ENCODE measurements at regions not wholly inside any gene's neighbourhood (a gene's known extent, or its start where the extent isn't known, plus 50 kb on each side); places are given as distances from the start of the nearest gene placed in this dataset.
"Not testable (repeated sequence)": the region's sequence is repeated elsewhere in the genome, so short reads cannot be mapped to it uniquely, and the experiment has no call there.

GRCh38 chr2:89849731-89850130 lies 1158.3 kb downstream of the RPIA start:
- H3K27ac Mint-ChIP-seq = no peak overlapping the region
- no peaks in the 10 kb centered on the region for H3K9me3 Mint-ChIP-seq
- H3K36me3 Mint-ChIP-seq (ENCODE audit: low read depth) = no peaks in the 10 kb centered on the region
- peaks cover 8% of the 10 kb centered on the region for H3K27me3 Mint-ChIP-seq
- H3K4me1 Mint-ChIP-seq (ENCODE audit: low read depth) = no peaks in the 10 kb centered on the region
- no peak overlapping the region for H3K4me3 Mint-ChIP-seq
- intact Hi-C loops (cut with micrococcal nuclease) = no loop called here

- no peaks in the 10 kb centered on the region for H3K9me3 Mint-ChIP-seq
- no peak overlapping the region for H3K27ac Mint-ChIP-seq
- H3K4me3 Mint-ChIP-seq = no peak overlapping the region
- intact Hi-C loops (cut with micrococcal nuclease) = no loop called here
- peaks cover 8% of the 10 kb centered on the region for H3K27me3 Mint-ChIP-seq
- no peaks in the 10 kb centered on the region for H3K36me3 Mint-ChIP-seq (ENCODE audit: low read depth)
- H3K4me1 Mint-ChIP-seq (ENCODE audit: low read depth) = no peaks in the 10 kb centered on the region
Observed at GRCh38 chr2:89850481-89850880, 1159.0 kb downstream of the RPIA start.

DNA sequence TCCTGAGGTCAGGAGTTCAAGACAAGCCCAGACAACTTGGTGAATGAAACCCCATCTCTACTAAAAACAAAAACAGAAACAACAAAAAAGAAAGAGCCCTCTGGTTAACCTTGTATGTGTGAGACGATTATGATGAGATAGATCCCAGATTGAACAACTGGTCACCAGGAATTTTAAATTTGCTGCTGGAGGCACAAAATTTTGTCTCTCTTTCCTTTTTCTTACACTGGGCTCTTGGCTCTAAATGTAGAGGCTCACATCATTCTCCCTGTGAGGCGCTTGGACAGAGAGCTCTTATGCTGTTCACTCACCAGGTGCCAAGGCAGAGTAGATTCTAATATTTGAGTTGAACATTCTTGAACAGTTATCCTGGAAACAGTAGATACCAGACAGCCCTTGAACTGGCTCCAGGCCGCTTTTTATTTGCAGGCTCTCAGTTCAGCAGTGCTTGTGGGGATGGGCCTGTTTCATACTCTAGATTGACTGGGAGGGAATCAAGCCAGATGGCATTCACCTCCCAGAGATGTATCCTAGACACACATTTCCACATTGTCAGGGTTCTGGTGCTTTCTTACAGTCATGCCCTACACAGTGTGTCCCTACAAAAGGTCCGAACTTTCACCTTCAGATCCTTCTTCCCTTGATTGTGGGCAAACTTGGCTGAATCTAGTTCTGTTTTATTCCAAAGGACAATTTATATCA lies 1159.6 kb downstream of the RPIA start:
- Mint-ChIP-seq H3K36me3 (ENCODE audit: low read depth) (no peaks in the 10 kb centered on the region), H3K4me1 (ENCODE audit: low read depth) (no peaks in the 10 kb centered on the region), H3K27ac (no peak overlapping the region), H3K27me3 (peaks cover 8% of the 10 kb centered on the region), H3K4me3 (no peak overlapping the region), H3K9me3 (no peaks in the 10 kb centered on the region)
- intact Hi-C loops (cut with micrococcal nuclease) = no loop called here

- intact Hi-C loops (cut with micrococcal nuclease) = no loop called here
- Mint-ChIP-seq H3K9me3 (no peaks in the 10 kb centered on the region), H3K27me3 (peaks cover 8% of the 10 kb centered on the region), H3K4me1 (ENCODE audit: low read depth) (no peaks in the 10 kb centered on the region), H3K4me3 (no peak overlapping the region), H3K27ac (no peak overlapping the region), H3K36me3 (ENCODE audit: low read depth) (no peaks in the 10 kb centered on the region)
Observed at GRCh38 chr2:89851583-89851905, 1160.1 kb downstream of the RPIA start.

DNA sequence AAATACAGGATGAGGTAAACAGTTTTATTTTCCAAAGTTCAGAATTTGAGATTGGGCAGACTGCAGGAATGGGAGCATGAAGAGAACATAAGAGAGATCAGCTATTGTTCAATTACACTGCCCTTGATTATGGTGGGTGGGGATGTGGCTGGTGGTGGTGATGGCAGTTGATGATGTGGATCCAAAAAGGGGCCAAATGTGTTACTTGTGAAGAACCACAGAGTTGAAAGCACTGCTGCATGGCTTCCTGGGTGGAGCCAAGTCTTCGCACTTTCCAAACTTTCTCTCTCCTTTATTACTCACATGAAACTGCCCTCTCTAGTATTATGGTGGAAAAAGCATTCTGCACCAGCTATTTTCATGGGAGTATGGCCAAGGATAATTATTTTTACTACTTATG lies 1162.0 kb downstream of the RPIA start:
- H3K4me3 Mint-ChIP-seq; H3K9me3 Mint-ChIP-seq; H3K27ac Mint-ChIP-seq; H3K4me1 Mint-ChIP-seq (ENCODE audit: low read depth); intact Hi-C loops (cut with micrococcal nuclease); H3K36me3 Mint-ChIP-seq (ENCODE audit: low read depth); H3K27me3 Mint-ChIP-seq: not testable (repeated sequence)

DNA sequence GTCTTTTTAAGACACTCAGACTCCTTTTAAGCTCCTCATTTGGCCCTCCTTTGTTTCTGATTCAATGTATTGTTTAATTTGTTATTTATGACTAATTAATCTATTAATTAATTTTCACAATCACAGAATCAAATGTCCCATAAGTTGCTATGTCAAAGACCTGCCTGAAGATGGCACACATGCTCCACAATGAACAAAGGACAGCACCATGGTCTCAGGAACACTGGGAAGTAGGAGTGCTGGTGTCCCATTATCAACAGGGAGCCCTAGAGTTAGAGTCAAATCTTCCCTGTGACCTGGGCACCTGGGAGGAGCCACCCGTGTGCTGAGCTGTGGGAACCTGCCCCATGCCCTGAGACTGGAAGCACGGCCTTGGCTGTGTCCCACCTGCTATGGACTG lies 1164.3 kb downstream of the RPIA start:
- H3K27me3 Mint-ChIP-seq; H3K27ac Mint-ChIP-seq; H3K9me3 Mint-ChIP-seq; intact Hi-C loops (cut with micrococcal nuclease); H3K36me3 Mint-ChIP-seq (ENCODE audit: low read depth); H3K4me1 Mint-ChIP-seq (ENCODE audit: low read depth); H3K4me3 Mint-ChIP-seq: not testable (repeated sequence)

DNA sequence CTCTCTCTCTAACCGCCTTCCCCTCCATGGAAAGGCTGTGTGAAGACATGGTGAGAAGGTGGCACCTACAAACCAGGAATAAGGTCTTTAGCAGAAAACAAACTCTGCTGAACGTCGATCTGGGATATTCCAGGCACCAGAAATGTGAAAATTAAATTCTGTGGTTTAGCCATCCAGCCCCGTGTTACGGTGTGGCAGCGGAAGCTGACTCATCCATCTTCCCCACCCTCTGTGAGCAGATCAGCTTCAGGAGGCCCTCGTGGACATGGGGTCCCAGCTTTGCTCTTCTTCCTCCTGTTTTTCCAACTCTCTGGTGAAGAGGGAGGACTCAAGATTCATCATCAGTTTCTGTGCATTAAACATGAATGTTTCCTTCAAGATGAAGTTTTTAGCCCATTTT lies 1164.8 kb downstream of the RPIA start:
- H3K27ac Mint-ChIP-seq; H3K4me3 Mint-ChIP-seq; H3K36me3 Mint-ChIP-seq (ENCODE audit: low read depth); H3K27me3 Mint-ChIP-seq; H3K9me3 Mint-ChIP-seq; H3K4me1 Mint-ChIP-seq (ENCODE audit: low read depth); intact Hi-C loops (cut with micrococcal nuclease): not testable (repeated sequence)

- H3K4me1 Mint-ChIP-seq (ENCODE audit: low read depth); H3K27me3 Mint-ChIP-seq; H3K4me3 Mint-ChIP-seq; H3K36me3 Mint-ChIP-seq (ENCODE audit: low read depth); H3K9me3 Mint-ChIP-seq; H3K27ac Mint-ChIP-seq; intact Hi-C loops (cut with micrococcal nuclease): not testable (repeated sequence)
Observed at GRCh38 chr2:89862164-89862563, 1170.7 kb downstream of the RPIA start.

GRCh38 chr2:89863209-89863608 lies 1171.7 kb downstream of the RPIA start:
- H3K9me3 Mint-ChIP-seq; H3K27me3 Mint-ChIP-seq; H3K4me3 Mint-ChIP-seq; intact Hi-C loops (cut with micrococcal nuclease); H3K4me1 Mint-ChIP-seq (ENCODE audit: low read depth); H3K27ac Mint-ChIP-seq; H3K36me3 Mint-ChIP-seq (ENCODE audit: low read depth): not testable (repeated sequence)

DNA sequence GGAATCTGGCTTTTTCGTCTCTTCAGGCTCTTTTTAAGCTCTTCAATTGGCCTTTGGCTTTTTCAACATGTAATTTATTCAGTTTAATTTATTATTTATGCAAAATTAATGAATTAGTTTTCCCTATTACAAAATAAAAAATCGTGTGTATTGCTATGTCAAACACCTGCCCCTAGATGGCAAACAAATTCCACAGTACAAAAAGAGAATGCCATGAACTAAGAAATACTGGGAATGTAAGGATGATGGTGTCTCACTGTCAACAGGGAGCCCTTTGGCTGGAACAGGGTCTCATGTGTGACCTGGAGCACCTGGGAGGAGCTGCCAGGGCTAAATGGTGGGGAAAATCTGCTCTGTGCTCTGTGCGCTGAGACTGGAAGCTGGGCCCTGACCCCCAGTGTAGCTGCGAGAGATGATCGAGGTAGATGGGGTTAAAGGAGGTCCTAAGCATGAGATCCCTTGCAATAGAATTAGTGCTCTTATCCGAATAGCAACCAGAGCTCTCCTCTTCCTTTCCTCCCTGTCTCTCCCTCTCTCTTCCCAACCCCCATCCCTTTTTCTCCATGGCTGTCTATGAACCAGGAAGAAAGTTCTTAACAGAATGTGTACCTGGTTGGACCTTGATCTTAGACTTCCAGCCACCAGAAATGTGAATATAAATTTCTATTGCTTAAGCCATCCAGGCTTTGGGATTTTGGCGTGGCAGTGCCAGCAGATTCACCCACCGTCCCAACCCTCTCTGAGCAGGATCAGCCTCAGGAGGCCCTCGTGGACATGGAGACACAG lies 1183.5 kb downstream of the RPIA start:
- H3K4me3 Mint-ChIP-seq; intact Hi-C loops (cut with micrococcal nuclease); H3K4me1 Mint-ChIP-seq (ENCODE audit: low read depth); H3K36me3 Mint-ChIP-seq (ENCODE audit: low read depth); H3K27ac Mint-ChIP-seq; H3K9me3 Mint-ChIP-seq; H3K27me3 Mint-ChIP-seq: not testable (repeated sequence)

DNA sequence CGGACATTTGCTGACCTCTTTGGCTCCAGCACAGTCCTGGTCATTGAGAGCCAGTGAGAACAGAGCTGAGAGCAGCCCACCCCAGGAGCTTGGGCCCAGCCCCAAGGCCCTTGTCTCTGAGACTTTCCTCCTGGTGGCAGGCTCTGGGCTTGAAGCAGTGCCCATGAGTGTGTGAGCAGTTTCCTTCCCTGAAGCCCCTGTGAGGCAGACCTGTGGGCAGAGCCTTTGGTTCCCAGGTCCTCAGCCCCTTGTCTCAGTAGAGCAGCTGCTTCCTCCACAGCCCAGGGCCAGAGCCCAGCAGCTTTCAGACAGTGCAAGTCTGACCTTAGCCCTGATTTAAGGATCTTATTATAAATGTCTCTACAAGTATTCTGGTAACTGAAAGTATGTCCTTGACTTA lies 1185.0 kb downstream of the RPIA start:
- intact Hi-C loops (cut with micrococcal nuclease); H3K36me3 Mint-ChIP-seq (ENCODE audit: low read depth); H3K9me3 Mint-ChIP-seq; H3K27me3 Mint-ChIP-seq; H3K4me3 Mint-ChIP-seq; H3K27ac Mint-ChIP-seq; H3K4me1 Mint-ChIP-seq (ENCODE audit: low read depth): not testable (repeated sequence)

- H3K36me3 Mint-ChIP-seq (ENCODE audit: low read depth); H3K4me3 Mint-ChIP-seq; H3K27ac Mint-ChIP-seq; intact Hi-C loops (cut with micrococcal nuclease); H3K9me3 Mint-ChIP-seq; H3K4me1 Mint-ChIP-seq (ENCODE audit: low read depth); H3K27me3 Mint-ChIP-seq: not testable (repeated sequence)
Observed at GRCh38 chr2:89876878-89877277, 1185.4 kb downstream of the RPIA start.

DNA sequence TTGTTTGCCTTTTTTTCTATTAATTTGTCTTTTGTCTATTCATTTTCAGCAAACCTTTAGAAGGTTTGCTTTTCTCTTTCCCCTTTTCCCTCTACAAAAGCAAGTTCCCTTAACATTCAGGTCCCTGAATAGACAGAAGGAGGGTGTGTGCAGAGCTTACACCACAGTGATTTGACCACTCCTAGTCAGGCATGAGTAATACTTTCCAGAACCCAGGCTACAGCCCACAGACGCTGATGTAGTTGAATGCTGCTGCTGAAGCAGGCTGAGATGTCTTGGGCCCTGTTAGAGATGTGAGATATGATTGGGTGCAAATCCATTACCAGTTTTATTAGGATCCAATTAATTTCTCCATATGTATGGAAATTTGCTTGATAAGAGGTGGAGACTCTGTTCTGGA lies 1191.4 kb downstream of the RPIA start:
- H3K36me3 Mint-ChIP-seq (ENCODE audit: low read depth); intact Hi-C loops (cut with micrococcal nuclease); H3K9me3 Mint-ChIP-seq; H3K4me3 Mint-ChIP-seq; H3K27me3 Mint-ChIP-seq; H3K4me1 Mint-ChIP-seq (ENCODE audit: low read depth); H3K27ac Mint-ChIP-seq: not testable (repeated sequence)

- H3K36me3 Mint-ChIP-seq (ENCODE audit: low read depth); intact Hi-C loops (cut with micrococcal nuclease); H3K27ac Mint-ChIP-seq; H3K4me3 Mint-ChIP-seq; H3K27me3 Mint-ChIP-seq; H3K4me1 Mint-ChIP-seq (ENCODE audit: low read depth); H3K9me3 Mint-ChIP-seq: not testable (repeated sequence)
Observed at GRCh38 chr2:89883624-89884023, 1192.2 kb downstream of the RPIA start.

DNA sequence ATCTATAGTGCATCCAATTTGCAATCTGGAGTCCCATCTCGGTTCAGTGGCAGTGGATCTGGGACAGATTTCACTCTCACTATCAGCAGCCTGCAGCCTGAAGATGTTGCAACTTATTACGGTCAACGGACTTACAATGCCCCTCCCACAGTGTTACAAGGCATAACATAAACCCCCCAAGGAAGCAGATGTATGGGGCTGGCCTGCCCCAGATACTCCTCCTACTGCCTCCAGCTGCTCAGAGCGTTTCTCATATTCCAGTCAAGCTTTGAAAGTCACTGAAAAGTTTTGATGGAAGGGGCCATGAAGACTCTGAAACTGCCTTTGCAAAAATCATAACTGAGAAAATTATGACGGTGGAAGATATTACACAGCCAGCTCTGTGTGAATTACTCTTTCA lies 1193.6 kb downstream of the RPIA start:
- H3K9me3 Mint-ChIP-seq; H3K36me3 Mint-ChIP-seq (ENCODE audit: low read depth); intact Hi-C loops (cut with micrococcal nuclease); H3K4me1 Mint-ChIP-seq (ENCODE audit: low read depth); H3K4me3 Mint-ChIP-seq; H3K27ac Mint-ChIP-seq; H3K27me3 Mint-ChIP-seq: not testable (repeated sequence)

Data from dendritic cell treated with granulocyte-macrophage colony-stimulating factor and Interleukin-4, amounts not matched to agents 40 ng/mL and 50 ng/mL, for 4 days (primary cell).